ENCODE measurements at regions not wholly inside any gene's neighbourhood (a gene's known extent, or its start where the extent isn't known, plus 50 kb on each side); places are given as distances from the start of the nearest gene placed in this dataset.

DNA sequence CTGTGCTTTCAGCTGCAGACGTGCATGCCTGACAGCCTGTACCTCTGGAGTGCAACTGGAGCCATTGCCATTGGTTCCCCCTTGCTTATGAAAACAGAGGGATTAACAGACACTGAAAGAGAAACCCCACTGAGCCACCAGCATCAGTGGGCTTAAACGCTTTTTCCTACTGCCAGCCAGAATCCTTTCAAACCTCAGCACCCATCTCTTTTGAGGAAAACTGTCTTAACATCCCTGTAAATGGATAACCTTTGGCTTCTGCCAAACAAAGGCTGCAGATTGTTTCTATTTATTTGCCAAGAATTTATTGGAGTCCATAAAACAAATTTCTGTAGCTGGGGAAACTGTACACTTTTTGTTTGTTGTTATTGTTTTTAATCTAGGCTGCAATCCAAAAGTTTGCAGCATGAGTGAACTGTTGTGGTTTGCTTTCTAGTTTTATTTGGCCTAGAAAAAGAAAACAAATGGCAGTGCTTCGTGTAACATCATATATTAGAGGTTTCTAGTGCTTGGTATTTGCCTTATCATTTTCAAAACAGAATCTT, 369.2 kb upstream of the IL12A start:
- Histone ChIP-seq H4K20me1 (replicated peaks; ENCODE audit: control insufficient read depth, insufficient read depth, low read length) (no peaks in the 10 kb centered on the region), H2AFZ (ENCODE audit: low read depth, low read length) (no peak overlapping the region), H3K4me3 (no peak overlapping the region), H3K4me2 (ENCODE audit: insufficient read depth, low read length) (no peak overlapping the region), H3K9ac (ENCODE audit: insufficient read depth in 1 of 2, low read depth in 2 of 2, low read length in 2 of 2) (no peak overlapping the region), H3K79me2 (ENCODE audit: control insufficient read depth, insufficient read depth, low read length) (no peaks in the 10 kb centered on the region), H3K9me3 (replicated peaks; ENCODE audit: control insufficient read depth, insufficient read depth, low read depth, low read length) (0 out of 2 replicates have a peak, but pooled peaks cover 2% of the 10 kb centered on the region), H3K27me3 (ENCODE audit: control insufficient read depth in 2 of 2, insufficient read depth in 2 of 2, low read length in 2 of 2) (no peaks in the 10 kb centered on the region), H3K9me1 (ENCODE audit: control insufficient read depth, insufficient read depth, low read length) (no peaks in the 10 kb centered on the region), H3K4me1 (replicated peaks in 1 of 2; ENCODE audit: control insufficient read depth in 2 of 2, insufficient read depth in 2 of 2, low read length in 2 of 2) (no peaks in the 10 kb centered on the region), H3K36me3 (ENCODE audit: control insufficient read depth, insufficient read depth, low read length) (no peaks in the 10 kb centered on the region), H3K27ac (ENCODE audit: extremely low read depth, low read depth, low read length) (no peak overlapping the region)
- no peak for FAIRE-seq
- 0% methylated on average over 3 of the region's 3 CpGs for WGBS (ENCODE audit: insufficient coverage, low coverage, missing lambda C conversion rate)
- ChIA-PET POLR2A (no interaction called here), CTCF (ENCODE audit: low intra/inter-chr PET ratio) (no interaction called here)
- in situ Hi-C loops (cut with MboI) (no loop called here), intact Hi-C loops (cut with micrococcal nuclease) (no loop called here)
- ATAC-seq, result no peak
- no peak for DNase-seq (ENCODE audit: extremely low read depth in 1 of 4, low spot score in 3 of 4)
- no TSS peak for BruUV-seq (replicated peaks)
- TF ChIP-seq, protein P1, sequence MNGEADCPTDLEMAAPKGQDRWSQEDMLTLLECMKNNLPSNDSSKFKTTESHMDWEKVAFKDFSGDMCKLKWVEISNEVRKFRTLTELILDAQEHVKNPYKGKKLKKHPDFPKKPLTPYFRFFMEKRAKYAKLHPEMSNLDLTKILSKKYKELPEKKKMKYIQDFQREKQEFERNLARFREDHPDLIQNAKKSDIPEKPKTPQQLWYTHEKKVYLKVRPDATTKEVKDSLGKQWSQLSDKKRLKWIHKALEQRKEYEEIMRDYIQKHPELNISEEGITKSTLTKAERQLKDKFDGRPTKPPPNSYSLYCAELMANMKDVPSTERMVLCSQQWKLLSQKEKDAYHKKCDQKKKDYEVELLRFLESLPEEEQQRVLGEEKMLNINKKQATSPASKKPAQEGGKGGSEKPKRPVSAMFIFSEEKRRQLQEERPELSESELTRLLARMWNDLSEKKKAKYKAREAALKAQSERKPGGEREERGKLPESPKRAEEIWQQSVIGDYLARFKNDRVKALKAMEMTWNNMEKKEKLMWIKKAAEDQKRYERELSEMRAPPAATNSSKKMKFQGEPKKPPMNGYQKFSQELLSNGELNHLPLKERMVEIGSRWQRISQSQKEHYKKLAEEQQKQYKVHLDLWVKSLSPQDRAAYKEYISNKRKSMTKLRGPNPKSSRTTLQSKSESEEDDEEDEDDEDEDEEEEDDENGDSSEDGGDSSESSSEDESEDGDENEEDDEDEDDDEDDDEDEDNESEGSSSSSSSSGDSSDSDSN (IDR thresholded peaks at IDR 0.05; ENCODE audit: borderline replicate concordance in 1 of 2, low read depth in 2 of 2, low read length in 2 of 2), result no peak
- TF ChIP-seq TGIF2 (CRISPR knock-in tag; IDR thresholded peaks at IDR 0.05) (no peak), HDAC8 (tag; IDR thresholded peaks at IDR 0.05) (no peak), STAG1 (CRISPR knock-in tag; IDR thresholded peaks at IDR 0.05; ENCODE audit: borderline replicate concordance) (no peak), KDM5B (IDR thresholded peaks at IDR 0.05; ENCODE audit: insufficient replicate concordance, low read depth, low read length) (no peak), TEAD2 (tag; IDR thresholded peaks at IDR 0.05) (no peak), FOXA1 (IDR thresholded peaks at IDR 0.05; ENCODE audit: borderline replicate concordance) (no peak), RCOR1 (IDR thresholded peaks at IDR 0.05; ENCODE audit: borderline replicate concordance in 1 of 2, low read depth in 2 of 2, low read length in 2 of 2) (no peak), TAL1 (IDR thresholded peaks at IDR 0.05) (no peak), XRCC3 (IDR thresholded peaks at IDR 0.05) (no peak), MAFG (tag; conservative IDR thresholded peaks at IDR 0.05) (no peak), RAD51 (IDR thresholded peaks at IDR 0.05; ENCODE audit: borderline replicate concordance, low read depth) (no peak)
- TF ChIP-seq, protein P2, sequence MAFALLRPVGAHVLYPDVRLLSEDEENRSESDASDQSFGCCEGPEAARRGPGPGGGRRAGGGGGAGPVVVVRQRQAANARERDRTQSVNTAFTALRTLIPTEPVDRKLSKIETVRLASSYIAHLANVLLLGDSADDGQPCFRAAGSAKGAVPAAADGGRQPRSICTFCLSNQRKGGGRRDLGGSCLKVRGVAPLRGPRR (CRISPR knock-in tag; IDR thresholded peaks at IDR 0.05), result no peak
- TF ChIP-seq, protein P3, sequence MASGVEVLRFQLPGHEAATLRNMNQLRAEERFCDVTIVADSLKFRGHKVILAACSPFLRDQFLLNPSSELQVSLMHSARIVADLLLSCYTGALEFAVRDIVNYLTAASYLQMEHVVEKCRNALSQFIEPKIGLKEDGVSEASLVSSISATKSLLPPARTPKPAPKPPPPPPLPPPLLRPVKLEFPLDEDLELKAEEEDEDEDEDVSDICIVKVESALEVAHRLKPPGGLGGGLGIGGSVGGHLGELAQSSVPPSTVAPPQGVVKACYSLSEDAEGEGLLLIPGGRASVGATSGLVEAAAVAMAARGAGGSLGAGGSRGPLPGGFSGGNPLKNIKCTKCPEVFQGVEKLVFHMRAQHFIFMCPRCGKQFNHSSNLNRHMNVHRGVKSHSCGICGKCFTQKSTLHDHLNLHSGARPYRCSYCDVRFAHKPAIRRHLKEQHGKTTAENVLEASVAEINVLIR (CRISPR knock-in tag; IDR thresholded peaks at IDR 0.05), result no peak
- TF ChIP-seq, protein P4, sequence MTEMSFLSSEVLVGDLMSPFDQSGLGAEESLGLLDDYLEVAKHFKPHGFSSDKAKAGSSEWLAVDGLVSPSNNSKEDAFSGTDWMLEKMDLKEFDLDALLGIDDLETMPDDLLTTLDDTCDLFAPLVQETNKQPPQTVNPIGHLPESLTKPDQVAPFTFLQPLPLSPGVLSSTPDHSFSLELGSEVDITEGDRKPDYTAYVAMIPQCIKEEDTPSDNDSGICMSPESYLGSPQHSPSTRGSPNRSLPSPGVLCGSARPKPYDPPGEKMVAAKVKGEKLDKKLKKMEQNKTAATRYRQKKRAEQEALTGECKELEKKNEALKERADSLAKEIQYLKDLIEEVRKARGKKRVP (CRISPR knock-in tag; IDR thresholded peaks at IDR 0.05), result no peak
- TF ChIP-seq, protein P5, sequence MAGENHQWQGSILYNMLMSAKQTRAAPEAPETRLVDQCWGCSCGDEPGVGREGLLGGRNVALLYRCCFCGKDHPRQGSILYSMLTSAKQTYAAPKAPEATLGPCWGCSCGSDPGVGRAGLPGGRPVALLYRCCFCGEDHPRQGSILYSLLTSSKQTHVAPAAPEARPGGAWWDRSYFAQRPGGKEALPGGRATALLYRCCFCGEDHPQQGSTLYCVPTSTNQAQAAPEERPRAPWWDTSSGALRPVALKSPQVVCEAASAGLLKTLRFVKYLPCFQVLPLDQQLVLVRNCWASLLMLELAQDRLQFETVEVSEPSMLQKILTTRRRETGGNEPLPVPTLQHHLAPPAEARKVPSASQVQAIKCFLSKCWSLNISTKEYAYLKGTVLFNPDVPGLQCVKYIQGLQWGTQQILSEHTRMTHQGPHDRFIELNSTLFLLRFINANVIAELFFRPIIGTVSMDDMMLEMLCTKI (IDR thresholded peaks at IDR 0.05; ENCODE audit: partially characterized antibody), result no peak
